Loucy (cell line): ENCODE measurements at regions not wholly inside any gene's neighbourhood (a gene's known extent, or its start where the extent isn't known, plus 50 kb on each side); places are given as distances from the start of the nearest gene placed in this dataset.

Experiments used
- H2AFZ ChIP-seq: fragments of 200-600 bp; sonication (generic); 2 replicates; pipeline ENCODE4 v1.6.0; 2016; ENCODE audit warnings: antibody characterized with exemption, mild to moderate bottlenecking, low read length, moderate library complexity
- H3F3A ChIP-seq: fragments of 200-600 bp; 2 replicates; pipeline ENCODE4 v1.6.0; 2016; ENCODE audit warnings: antibody characterized with exemption, low read depth, mild to moderate bottlenecking
- H3K27me3 ChIP-seq: fragments of 200-600 bp; sonication (generic); 2 replicates; pipeline ENCODE4 v1.6.1; 2014; ENCODE audit warnings: low read length, mild to moderate bottlenecking; ENCODE audit not compliant: insufficient read depth, poor library complexity, severe bottlenecking
- H3K36me3 ChIP-seq: fragments of 200-600 bp; sonication (generic); 2 replicates; pipeline ENCODE4 v1.6.1; 2016; ENCODE audit warnings: low read length; ENCODE audit not compliant: insufficient read depth
- H3K4me1 ChIP-seq: fragments of 200-600 bp; sonication (generic); 2 replicates; pipeline ENCODE4 v1.5.1; 2014; ENCODE audit warnings: low read length, mild to moderate bottlenecking; ENCODE audit not compliant: insufficient read depth, poor library complexity, severe bottlenecking
- H3K4me2 ChIP-seq: fragments of 200-600 bp; sonication (generic); 2 replicates; pipeline ENCODE4 v1.6.0; 2014; ENCODE audit warnings: antibody characterized with exemption, low read length, low read depth, mild to moderate bottlenecking; ENCODE audit not compliant: poor library complexity, severe bottlenecking
- H3K4me3 ChIP-seq: fragments of 200-600 bp; sonication (generic); 2 replicates; pipeline ENCODE4 v1.5.1; 2014; ENCODE audit warnings: low read length, mild to moderate bottlenecking, mixed read lengths; ENCODE audit not compliant: poor library complexity, severe bottlenecking
- H3K79me2 ChIP-seq: fragments of 200-600 bp; sonication (generic); 2 replicates; pipeline ENCODE4 v1.6.1; 2014; ENCODE audit warnings: low read length; ENCODE audit not compliant: insufficient read depth
- H3K9ac ChIP-seq: fragments of 200-600 bp; sonication (generic); 2 replicates; pipeline ENCODE4 v1.6.0; 2014; ENCODE audit warnings: mild to moderate bottlenecking, low read depth, low read length, moderate library complexity; ENCODE audit not compliant: poor library complexity, severe bottlenecking
- H3K9me2 ChIP-seq: fragments of 200-600 bp; sonication (generic); replicated peaks from 2 replicates; pipeline ENCODE4 v1.6.1; 2016; ENCODE audit warnings: low read depth, low read length, mixed read lengths
- H3K9me3 ChIP-seq: fragments of 200-600 bp; sonication (generic); 2 replicates; pipeline ENCODE4 v1.6.1; 2014; ENCODE audit warnings: mild to moderate bottlenecking, antibody characterized with exemption, low read length, low read depth; ENCODE audit not compliant: insufficient read depth
- H4K20me1 ChIP-seq: fragments of 200-600 bp; sonication (generic); 2 replicates; pipeline ENCODE4 v1.6.0; 2014; ENCODE audit warnings: antibody characterized with exemption, low read length, mild to moderate bottlenecking; ENCODE audit not compliant: insufficient read depth, poor library complexity, severe bottlenecking
- EZH2phosphoT487 ChIP-seq: fragments of 200-600 bp; IDR thresholded peaks from 2 replicates; pipeline ENCODE4 v1.6.1; 2018; ENCODE audit warnings: antibody characterized with exemption, mild to moderate bottlenecking, moderate library complexity, borderline replicate concordance
- TF ChIP-seq, protein P1 (sequence below): fragments of 200-600 bp; sonication (generic); conservative IDR thresholded peaks from 2 replicates; pipeline ENCODE4 v1.5.1; 2014; ENCODE audit warnings: mild to moderate bottlenecking, antibody characterized with exemption, low read length

GRCh38 chr2:71952572-71953188, 195.0 kb downstream of the CYP26B1 start:
- H3K79me2 ChIP-seq: no peaks in the 10 kb centered on the region
- H3K4me1 ChIP-seq: no peaks in the 10 kb centered on the region
- no peaks in the 10 kb centered on the region for H3K9me2 ChIP-seq
- TF ChIP-seq, protein P1, sequence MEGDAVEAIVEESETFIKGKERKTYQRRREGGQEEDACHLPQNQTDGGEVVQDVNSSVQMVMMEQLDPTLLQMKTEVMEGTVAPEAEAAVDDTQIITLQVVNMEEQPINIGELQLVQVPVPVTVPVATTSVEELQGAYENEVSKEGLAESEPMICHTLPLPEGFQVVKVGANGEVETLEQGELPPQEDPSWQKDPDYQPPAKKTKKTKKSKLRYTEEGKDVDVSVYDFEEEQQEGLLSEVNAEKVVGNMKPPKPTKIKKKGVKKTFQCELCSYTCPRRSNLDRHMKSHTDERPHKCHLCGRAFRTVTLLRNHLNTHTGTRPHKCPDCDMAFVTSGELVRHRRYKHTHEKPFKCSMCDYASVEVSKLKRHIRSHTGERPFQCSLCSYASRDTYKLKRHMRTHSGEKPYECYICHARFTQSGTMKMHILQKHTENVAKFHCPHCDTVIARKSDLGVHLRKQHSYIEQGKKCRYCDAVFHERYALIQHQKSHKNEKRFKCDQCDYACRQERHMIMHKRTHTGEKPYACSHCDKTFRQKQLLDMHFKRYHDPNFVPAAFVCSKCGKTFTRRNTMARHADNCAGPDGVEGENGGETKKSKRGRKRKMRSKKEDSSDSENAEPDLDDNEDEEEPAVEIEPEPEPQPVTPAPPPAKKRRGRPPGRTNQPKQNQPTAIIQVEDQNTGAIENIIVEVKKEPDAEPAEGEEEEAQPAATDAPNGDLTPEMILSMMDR: no peak
- no peak for TF ChIP-seq EZH2phosphoT487
- H3K9ac ChIP-seq: no peak overlapping the region
- no peak overlapping the region for H3K4me3 ChIP-seq
- no peaks in the 10 kb centered on the region for H3K27me3 ChIP-seq
- no peaks in the 10 kb centered on the region for H3F3A ChIP-seq
- no peaks in the 10 kb centered on the region for H3K9me3 ChIP-seq
- H4K20me1 ChIP-seq: no peaks in the 10 kb centered on the region
- H3K4me2 ChIP-seq: no peak overlapping the region
- H2AFZ ChIP-seq: no peak overlapping the region
- no peaks in the 10 kb centered on the region for H3K36me3 ChIP-seq

DNA sequence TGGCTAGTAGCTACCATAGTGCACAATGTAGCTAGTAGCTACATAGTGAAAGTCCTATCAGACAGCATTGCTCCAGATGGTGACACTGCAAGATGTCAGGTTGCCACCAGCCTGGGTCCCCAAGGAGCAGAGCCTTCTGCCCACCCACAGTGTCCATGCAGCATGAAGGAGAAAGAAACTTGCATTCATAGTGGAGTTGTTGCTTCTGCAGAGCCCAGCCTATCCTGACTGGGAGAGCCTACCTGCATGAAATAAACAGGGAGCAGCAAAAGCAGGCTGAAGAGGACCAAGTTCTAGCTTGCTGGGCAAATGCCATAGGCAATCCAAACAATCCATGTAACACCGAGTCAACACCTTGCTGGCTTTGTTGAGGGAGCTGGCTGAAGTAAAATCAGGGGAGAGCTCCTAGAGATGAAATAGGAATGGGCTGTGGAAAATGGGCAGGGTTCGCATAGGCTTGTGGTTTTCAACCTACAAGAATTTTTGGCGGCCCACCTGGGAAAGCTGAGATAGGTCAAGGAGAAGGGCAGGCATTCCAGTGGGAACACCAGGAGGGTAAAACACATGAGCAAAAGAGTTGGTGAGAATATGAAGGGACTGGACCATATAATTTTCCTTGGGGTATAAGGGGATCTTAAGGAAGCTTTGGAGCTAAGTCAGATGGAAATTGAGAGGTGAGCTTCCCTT, 195.8 kb downstream of the CYP26B1 start:
- Histone ChIP-seq H2AFZ (no peak overlapping the region), H3K79me2 (no peaks in the 10 kb centered on the region), H4K20me1 (no peaks in the 10 kb centered on the region), H3K4me2 (no peak overlapping the region), H3K27me3 (no peaks in the 10 kb centered on the region), H3K4me3 (no peak overlapping the region), H3F3A (no peaks in the 10 kb centered on the region), H3K9me2 (no peaks in the 10 kb centered on the region), H3K36me3 (no peaks in the 10 kb centered on the region), H3K9me3 (no peaks in the 10 kb centered on the region), H3K9ac (no peak overlapping the region), H3K4me1 (no peaks in the 10 kb centered on the region)
- TF ChIP-seq, protein P1: no peak
- TF ChIP-seq EZH2phosphoT487: no peak

DNA sequence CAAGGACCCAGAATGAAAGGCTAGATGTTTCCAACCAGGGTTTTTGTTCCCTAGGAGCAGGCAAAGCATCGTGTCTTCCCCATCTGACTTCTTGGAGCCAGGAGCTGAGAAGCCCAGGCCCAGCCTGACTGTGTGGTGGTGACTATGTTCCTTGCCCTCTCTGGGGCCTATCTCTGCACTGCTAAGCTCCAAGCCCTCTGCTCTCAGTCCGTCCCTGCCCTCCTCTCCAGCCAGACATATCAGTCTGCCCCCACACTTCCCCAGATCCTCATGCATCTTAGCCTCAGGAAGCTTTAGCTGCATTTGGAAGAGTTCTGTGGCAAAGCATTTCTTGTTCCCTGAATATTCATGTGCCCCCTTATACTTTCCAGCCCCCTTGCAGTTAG, 196.6 kb downstream of the CYP26B1 start:
- Histone ChIP-seq H3K4me3 (no peak overlapping the region), H2AFZ (no peak overlapping the region), H3F3A (no peaks in the 10 kb centered on the region), H4K20me1 (no peaks in the 10 kb centered on the region), H3K4me2 (no peak overlapping the region), H3K36me3 (no peaks in the 10 kb centered on the region), H3K79me2 (no peaks in the 10 kb centered on the region), H3K27me3 (no peaks in the 10 kb centered on the region), H3K9ac (no peak overlapping the region), H3K9me2 (no peaks in the 10 kb centered on the region), H3K9me3 (no peaks in the 10 kb centered on the region), H3K4me1 (no peaks in the 10 kb centered on the region)
- TF ChIP-seq EZH2phosphoT487: no peak
- TF ChIP-seq, protein P1: no peak
